Esophagus squamous epithelium (tissue), 4 donors: ENCODE measurements at regions not wholly inside any gene's neighbourhood (a gene's known extent, or its start where the extent isn't known, plus 50 kb on each side); places are given as distances from the start of the nearest gene placed in this dataset.

Source experiments
- POLR2A ChIP-seq, 4 donors: fragments of 450-650 bp; IDR thresholded peaks; one replicate each; pipeline ENCODE4 v1.6.1; 2017; ENCODE audit warnings: antibody characterized with exemption in 4 of 4, mild to moderate bottlenecking in 4 of 4, moderate library complexity in 3 of 4
- TF ChIP-seq, protein P1 (sequence below), 6 experiments: fragments of 450-650 bp in 4 of 6; fragments of 200-600 bp in 2 of 6; sonication (generic) in 2 of 6; IDR thresholded peaks; one replicate each; pipeline ENCODE4 v1.5.1; 2016 to 2019; ENCODE audit warnings: antibody characterized with exemption in 6 of 6, mild to moderate bottlenecking in 4 of 6, moderate library complexity in 4 of 6

DNA sequence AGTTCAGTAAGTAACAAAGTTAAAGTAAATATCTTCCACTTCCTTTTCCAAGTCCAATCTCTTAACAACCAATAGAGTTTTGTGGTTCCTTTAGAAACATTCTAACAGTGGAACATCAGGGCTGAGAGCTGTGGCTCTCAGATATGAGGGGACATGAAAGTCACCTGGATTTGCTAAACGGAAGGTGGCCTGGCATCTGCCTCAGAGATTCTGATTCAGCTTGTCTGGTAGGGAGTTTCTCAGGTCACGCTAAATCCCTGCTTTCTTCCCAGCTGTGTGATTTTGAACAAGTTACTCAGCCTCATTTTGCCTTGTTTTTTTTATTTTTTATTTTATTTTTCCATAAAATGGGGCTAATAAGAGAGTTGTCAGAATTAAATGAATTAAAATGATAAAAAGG is 411.0 kb upstream of the CDH11 start:
- TF ChIP-seq, protein P1, sequence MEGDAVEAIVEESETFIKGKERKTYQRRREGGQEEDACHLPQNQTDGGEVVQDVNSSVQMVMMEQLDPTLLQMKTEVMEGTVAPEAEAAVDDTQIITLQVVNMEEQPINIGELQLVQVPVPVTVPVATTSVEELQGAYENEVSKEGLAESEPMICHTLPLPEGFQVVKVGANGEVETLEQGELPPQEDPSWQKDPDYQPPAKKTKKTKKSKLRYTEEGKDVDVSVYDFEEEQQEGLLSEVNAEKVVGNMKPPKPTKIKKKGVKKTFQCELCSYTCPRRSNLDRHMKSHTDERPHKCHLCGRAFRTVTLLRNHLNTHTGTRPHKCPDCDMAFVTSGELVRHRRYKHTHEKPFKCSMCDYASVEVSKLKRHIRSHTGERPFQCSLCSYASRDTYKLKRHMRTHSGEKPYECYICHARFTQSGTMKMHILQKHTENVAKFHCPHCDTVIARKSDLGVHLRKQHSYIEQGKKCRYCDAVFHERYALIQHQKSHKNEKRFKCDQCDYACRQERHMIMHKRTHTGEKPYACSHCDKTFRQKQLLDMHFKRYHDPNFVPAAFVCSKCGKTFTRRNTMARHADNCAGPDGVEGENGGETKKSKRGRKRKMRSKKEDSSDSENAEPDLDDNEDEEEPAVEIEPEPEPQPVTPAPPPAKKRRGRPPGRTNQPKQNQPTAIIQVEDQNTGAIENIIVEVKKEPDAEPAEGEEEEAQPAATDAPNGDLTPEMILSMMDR (IDR thresholded peaks at IDR 0.05) = no peak
- TF ChIP-seq POLR2A (IDR thresholded peaks at IDR 0.05) = no peak
